Gastroesophageal sphincter (tissue), 3 donors: ENCODE measurements at regions not wholly inside any gene's neighbourhood (a gene's known extent, or its start where the extent isn't known, plus 50 kb on each side); places are given as distances from the start of the nearest gene placed in this dataset.

Experiments
- EP300 ChIP-seq: sonication (generic); formaldehyde crosslinking; IDR thresholded peaks from one replicate; pipeline ENCODE4 v1.6.1; 2017; ENCODE audit warnings: antibody characterized with exemption, mild to moderate bottlenecking
- POLR2A ChIP-seq, 2 donors: fragments of 450-650 bp; IDR thresholded peaks; one replicate each; pipeline ENCODE4 v1.6.1; 2017; ENCODE audit warnings: antibody characterized with exemption in 2 of 2, mild to moderate bottlenecking in 2 of 2, moderate library complexity in 1 of 2
- TF ChIP-seq, protein P1 (sequence below), 4 experiments: fragments of 200-600 bp in 2 of 4; fragments of 450-650 bp in 2 of 4; sonication (generic) in 1 of 4; IDR thresholded peaks; one replicate each; pipeline ENCODE4 v1.5.1; 2017 to 2019; ENCODE audit warnings: antibody characterized with exemption in 4 of 4, mild to moderate bottlenecking in 2 of 4, moderate library complexity in 2 of 4

GRCh38 chr11:106234794-106235193, 157.3 kb downstream of the AASDHPPT start:
- TF ChIP-seq, protein P1, sequence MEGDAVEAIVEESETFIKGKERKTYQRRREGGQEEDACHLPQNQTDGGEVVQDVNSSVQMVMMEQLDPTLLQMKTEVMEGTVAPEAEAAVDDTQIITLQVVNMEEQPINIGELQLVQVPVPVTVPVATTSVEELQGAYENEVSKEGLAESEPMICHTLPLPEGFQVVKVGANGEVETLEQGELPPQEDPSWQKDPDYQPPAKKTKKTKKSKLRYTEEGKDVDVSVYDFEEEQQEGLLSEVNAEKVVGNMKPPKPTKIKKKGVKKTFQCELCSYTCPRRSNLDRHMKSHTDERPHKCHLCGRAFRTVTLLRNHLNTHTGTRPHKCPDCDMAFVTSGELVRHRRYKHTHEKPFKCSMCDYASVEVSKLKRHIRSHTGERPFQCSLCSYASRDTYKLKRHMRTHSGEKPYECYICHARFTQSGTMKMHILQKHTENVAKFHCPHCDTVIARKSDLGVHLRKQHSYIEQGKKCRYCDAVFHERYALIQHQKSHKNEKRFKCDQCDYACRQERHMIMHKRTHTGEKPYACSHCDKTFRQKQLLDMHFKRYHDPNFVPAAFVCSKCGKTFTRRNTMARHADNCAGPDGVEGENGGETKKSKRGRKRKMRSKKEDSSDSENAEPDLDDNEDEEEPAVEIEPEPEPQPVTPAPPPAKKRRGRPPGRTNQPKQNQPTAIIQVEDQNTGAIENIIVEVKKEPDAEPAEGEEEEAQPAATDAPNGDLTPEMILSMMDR (IDR thresholded peaks at IDR 0.05), result no peak
- no peak for TF ChIP-seq EP300
- no peak for TF ChIP-seq POLR2A (IDR thresholded peaks at IDR 0.05)
